NCI-H226 (cell line): ENCODE measurements at regions not wholly inside any gene's neighbourhood (a gene's known extent, or its start where the extent isn't known, plus 50 kb on each side); places are given as distances from the start of the nearest gene placed in this dataset.
"Not testable (repeated sequence)": the region's sequence is repeated elsewhere in the genome, so short reads cannot be mapped to it uniquely, and the experiment has no call there.

Source experiments
- DNase-seq: peaks from one replicate; pipeline ENCODE4 v3.0.0-alpha.2; 2015

GRCh38 chr20:47940101-47940813 lies 155.0 kb upstream of the SULF2 start:
- DNase-seq = no peak

- no peak for DNase-seq
Measured at GRCh38 chr20:47936612-47937011, 151.3 kb upstream of the SULF2 start.

- no peak for DNase-seq
Measured at GRCh38 chr20:47934761-47935160, 149.5 kb upstream of the SULF2 start.

GRCh38 chr20:47931443-47931842 lies 146.2 kb upstream of the SULF2 start:
- no peak for DNase-seq

GRCh38 chr20:47931002-47931401 lies 145.7 kb upstream of the SULF2 start:
- DNase-seq = no peak

- DNase-seq = no peak
Measured at GRCh38 chr20:47929368-47930115, 144.3 kb upstream of the SULF2 start.

GRCh38 chr20:47927944-47928343 lies 142.7 kb upstream of the SULF2 start:
- no peak for DNase-seq

GRCh38 chr20:47927385-47927851 lies 142.1 kb upstream of the SULF2 start:
- DNase-seq = no peak

GRCh38 chr20:47926731-47927130 lies 141.4 kb upstream of the SULF2 start:
- no peak for DNase-seq

- no peak for DNase-seq
Measured at GRCh38 chr20:47925593-47925992, 140.3 kb upstream of the SULF2 start.

GRCh38 chr20:47922269-47922668 lies 137.0 kb upstream of the SULF2 start:
- DNase-seq = no peak

- DNase-seq = not testable (repeated sequence)
Measured at GRCh38 chr20:47921829-47922228, 136.5 kb upstream of the SULF2 start.

GRCh38 chr20:47921408-47921807 lies 136.1 kb upstream of the SULF2 start:
- no peak for DNase-seq

GRCh38 chr20:47917549-47918070 lies 132.3 kb upstream of the SULF2 start:
- no peak for DNase-seq

GRCh38 chr20:47915495-47915894 lies 130.2 kb upstream of the SULF2 start:
- no peak for DNase-seq

GRCh38 chr20:47914792-47915191 lies 129.5 kb upstream of the SULF2 start:
- DNase-seq = no peak

- not testable (repeated sequence) for DNase-seq
Measured at GRCh38 chr20:47912786-47913501, 127.7 kb upstream of the SULF2 start.

- not testable (repeated sequence) for DNase-seq
Measured at GRCh38 chr20:47912165-47912564, 126.9 kb upstream of the SULF2 start.

- not testable (repeated sequence) for DNase-seq
Measured at GRCh38 chr20:47909696-47910369, 124.6 kb upstream of the SULF2 start.

- not testable (repeated sequence) for DNase-seq
Measured at GRCh38 chr20:47908361-47909035, 123.2 kb upstream of the SULF2 start.

- not testable (repeated sequence) for DNase-seq
Measured at GRCh38 chr20:47907951-47908350, 122.7 kb upstream of the SULF2 start.

- DNase-seq = no peak
Measured at GRCh38 chr20:47907031-47907675, 121.9 kb upstream of the SULF2 start.
